IPS-18a (cell line): ENCODE measurements at regions not wholly inside any gene's neighbourhood (a gene's known extent, or its start where the extent isn't known, plus 50 kb on each side); places are given as distances from the start of the nearest gene placed in this dataset.

ENCODE experiments used
- H3K27ac ChIP-seq: one replicate; pipeline ENCODE4 v1.5.1; 2013; ENCODE audit warnings: low read length
- H3K27me3 ChIP-seq: one replicate; pipeline ENCODE4 v1.6.1; 2013; ENCODE audit warnings: mild to moderate bottlenecking, low read length; ENCODE audit not compliant: control insufficient read depth, insufficient read depth
- H3K36me3 ChIP-seq: one replicate; pipeline ENCODE4 v1.6.1; 2013; ENCODE audit warnings: low read depth, low read length; ENCODE audit not compliant: control insufficient read depth
- H3K4me1 ChIP-seq: one replicate; pipeline ENCODE4 v1.6.1; 2013; ENCODE audit warnings: low read depth, low read length; ENCODE audit not compliant: control insufficient read depth
- H3K4me3 ChIP-seq: one replicate; pipeline ENCODE4 v1.5.1; 2013; ENCODE audit warnings: low read length
- H3K9ac ChIP-seq: one replicate; pipeline ENCODE4 v1.6.1; 2013; ENCODE audit warnings: mild to moderate bottlenecking, low read length, moderate library complexity
- H3K9me3 ChIP-seq: one replicate; pipeline ENCODE4 v1.6.1; 2013; ENCODE audit warnings: low read depth, low read length; ENCODE audit not compliant: control insufficient read depth

DNA sequence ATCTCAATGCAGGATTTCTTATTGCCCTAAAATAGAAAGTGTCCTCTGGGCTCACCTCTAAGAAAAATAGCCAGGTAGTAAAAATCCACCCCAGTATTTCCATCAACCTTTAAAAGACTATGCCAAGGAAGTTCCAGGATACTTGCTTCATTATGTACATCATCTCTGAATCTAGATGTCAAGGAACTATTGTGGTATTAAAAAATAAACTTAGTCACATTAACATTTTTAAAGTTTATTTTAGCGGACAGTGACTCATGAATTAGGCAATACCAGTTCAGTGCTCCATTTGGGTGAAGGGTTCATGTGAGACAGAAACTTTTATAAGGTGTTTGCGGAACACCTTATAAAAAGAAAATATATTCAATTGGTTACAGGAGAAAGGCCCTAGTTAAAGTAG is 209.2 kb downstream of the ADAM29 start:
- Histone ChIP-seq H3K36me3 (no peaks in the 10 kb centered on the region), H3K4me3 (no peak overlapping the region), H3K9me3 (peaks cover 6% of the 10 kb centered on the region), H3K27me3 (no peaks in the 10 kb centered on the region), H3K4me1 (no peaks in the 10 kb centered on the region), H3K27ac (no peak overlapping the region), H3K9ac (no peak overlapping the region)

DNA sequence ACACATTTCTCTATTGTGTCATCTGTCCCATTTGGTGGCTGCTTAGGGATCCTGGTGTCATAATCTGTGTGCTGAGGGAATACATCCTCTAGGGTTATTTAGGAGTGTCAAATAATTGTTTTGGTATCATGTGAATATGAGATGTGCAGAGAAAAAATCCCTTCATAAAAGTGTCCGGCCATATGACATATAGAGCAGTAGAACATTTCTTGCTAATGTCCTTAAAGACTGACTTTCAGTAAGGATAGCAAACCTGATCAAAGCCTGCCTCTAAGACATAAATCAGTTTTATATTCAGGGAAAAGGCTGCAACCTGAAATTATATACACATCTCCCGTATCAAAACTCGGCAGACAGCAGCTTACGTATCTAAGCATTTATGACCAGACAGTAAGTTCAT is 211.6 kb downstream of the ADAM29 start:
- Histone ChIP-seq H3K27me3 (no peaks in the 10 kb centered on the region), H3K36me3 (no peaks in the 10 kb centered on the region), H3K4me1 (no peaks in the 10 kb centered on the region), H3K9me3 (no peaks in the 10 kb centered on the region), H3K27ac (no peak overlapping the region), H3K9ac (no peak overlapping the region), H3K4me3 (no peak overlapping the region)

GRCh38 chr4:175139205-175139604 is 221.0 kb downstream of the ADAM29 start:
- no peaks in the 10 kb centered on the region for H3K9me3 ChIP-seq
- H3K27ac ChIP-seq: no peak overlapping the region
- no peaks in the 10 kb centered on the region for H3K36me3 ChIP-seq
- H3K4me1 ChIP-seq: no peaks in the 10 kb centered on the region
- no peaks in the 10 kb centered on the region for H3K27me3 ChIP-seq
- no peak overlapping the region for H3K4me3 ChIP-seq
- H3K9ac ChIP-seq: no peak overlapping the region

DNA sequence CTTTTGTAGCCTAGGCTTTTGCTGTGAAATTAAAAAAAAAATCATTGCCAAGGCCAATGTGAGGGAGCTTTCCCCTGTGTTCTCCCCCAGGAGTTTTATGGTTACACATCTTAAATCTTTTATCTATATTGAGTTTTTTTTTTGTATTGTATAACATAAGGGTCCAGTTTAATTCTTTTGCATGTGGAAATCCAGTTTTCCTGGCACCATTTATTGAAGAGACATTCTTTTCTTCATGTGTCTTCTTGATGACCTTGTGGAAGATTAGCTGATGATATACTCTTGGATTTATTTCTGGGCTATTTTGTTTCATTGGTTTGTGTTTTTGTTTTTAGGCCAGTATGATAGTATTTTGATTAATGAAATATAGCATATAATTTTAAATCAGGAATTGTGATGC is 225.0 kb downstream of the ADAM29 start:
- Histone ChIP-seq H3K36me3 (no peaks in the 10 kb centered on the region), H3K9me3 (no peaks in the 10 kb centered on the region), H3K27ac (no peak overlapping the region), H3K4me3 (no peak overlapping the region), H3K4me1 (no peaks in the 10 kb centered on the region), H3K27me3 (no peaks in the 10 kb centered on the region), H3K9ac (no peak overlapping the region)

DNA sequence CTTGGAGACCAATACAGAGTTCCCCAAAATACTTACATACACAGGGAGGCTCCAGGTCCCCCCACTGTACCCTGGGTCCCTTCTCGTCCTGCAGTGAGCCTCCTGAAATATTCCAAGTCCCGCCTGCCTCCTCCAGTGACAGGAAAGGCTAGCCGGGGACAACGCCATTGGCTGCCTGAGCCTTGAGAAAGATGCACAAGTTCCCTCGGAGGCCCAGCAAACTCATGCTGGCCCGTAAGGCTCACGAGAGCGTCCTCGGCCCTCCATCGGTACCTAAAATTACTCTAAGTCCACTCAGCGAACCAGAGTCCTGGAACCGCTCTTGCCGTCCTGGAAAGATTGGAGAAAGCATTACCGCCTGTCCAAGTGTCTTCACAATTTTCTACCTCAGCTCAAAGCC is 228.6 kb downstream of the ADAM29 start:
- no peak overlapping the region for H3K9ac ChIP-seq
- H3K9me3 ChIP-seq: no peaks in the 10 kb centered on the region
- no peaks in the 10 kb centered on the region for H3K27me3 ChIP-seq
- no peak overlapping the region for H3K4me3 ChIP-seq
- no peaks in the 10 kb centered on the region for H3K36me3 ChIP-seq
- no peak overlapping the region for H3K27ac ChIP-seq
- H3K4me1 ChIP-seq: no peaks in the 10 kb centered on the region

DNA sequence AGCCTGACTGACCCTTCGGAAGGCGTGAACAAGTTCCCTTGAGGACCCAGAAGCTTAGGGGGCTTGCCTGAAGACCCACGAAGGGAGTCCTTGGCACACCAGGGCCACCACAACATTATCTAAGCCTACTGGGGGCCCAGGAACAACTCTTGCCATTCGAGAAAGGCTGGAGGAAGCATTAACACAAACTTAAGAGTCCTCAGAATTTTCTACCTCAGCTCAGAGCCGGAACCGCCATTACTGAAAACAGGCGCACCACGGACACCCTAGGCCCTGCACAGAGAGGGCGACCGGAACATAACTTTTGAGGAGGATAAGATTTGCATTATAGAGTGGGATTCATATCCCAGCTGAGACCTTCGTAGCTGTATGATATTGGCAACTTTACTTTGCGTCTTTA is 229.1 kb downstream of the ADAM29 start:
- no peaks in the 10 kb centered on the region for H3K36me3 ChIP-seq
- H3K27ac ChIP-seq: no peak overlapping the region
- H3K9ac ChIP-seq: no peak overlapping the region
- no peaks in the 10 kb centered on the region for H3K4me1 ChIP-seq
- no peaks in the 10 kb centered on the region for H3K27me3 ChIP-seq
- H3K4me3 ChIP-seq: no peak overlapping the region
- no peaks in the 10 kb centered on the region for H3K9me3 ChIP-seq

GRCh38 chr4:175166020-175166419 is 247.9 kb downstream of the ADAM29 start:
- no peak overlapping the region for H3K4me3 ChIP-seq
- H3K4me1 ChIP-seq: no peaks in the 10 kb centered on the region
- no peaks in the 10 kb centered on the region for H3K36me3 ChIP-seq
- H3K27ac ChIP-seq: no peak overlapping the region
- no peaks in the 10 kb centered on the region for H3K27me3 ChIP-seq
- no peak overlapping the region for H3K9ac ChIP-seq
- no peaks in the 10 kb centered on the region for H3K9me3 ChIP-seq

GRCh38 chr4:175176710-175177109 is 258.6 kb downstream of the ADAM29 start:
- Histone ChIP-seq H3K27me3 (no peaks in the 10 kb centered on the region), H3K36me3 (no peaks in the 10 kb centered on the region), H3K4me3 (no peak overlapping the region), H3K4me1 (no peaks in the 10 kb centered on the region), H3K27ac (no peak overlapping the region), H3K9me3 (no peaks in the 10 kb centered on the region), H3K9ac (no peak overlapping the region)

- Histone ChIP-seq H3K27me3 (no peaks in the 10 kb centered on the region), H3K4me3 (no peak overlapping the region), H3K9ac (no peak overlapping the region), H3K36me3 (no peaks in the 10 kb centered on the region), H3K9me3 (no peaks in the 10 kb centered on the region), H3K4me1 (no peaks in the 10 kb centered on the region), H3K27ac (no peak overlapping the region)
These were observed 272.5 kb downstream of the ADAM29 start for GRCh38 chr4:175190654-175191053.

DNA sequence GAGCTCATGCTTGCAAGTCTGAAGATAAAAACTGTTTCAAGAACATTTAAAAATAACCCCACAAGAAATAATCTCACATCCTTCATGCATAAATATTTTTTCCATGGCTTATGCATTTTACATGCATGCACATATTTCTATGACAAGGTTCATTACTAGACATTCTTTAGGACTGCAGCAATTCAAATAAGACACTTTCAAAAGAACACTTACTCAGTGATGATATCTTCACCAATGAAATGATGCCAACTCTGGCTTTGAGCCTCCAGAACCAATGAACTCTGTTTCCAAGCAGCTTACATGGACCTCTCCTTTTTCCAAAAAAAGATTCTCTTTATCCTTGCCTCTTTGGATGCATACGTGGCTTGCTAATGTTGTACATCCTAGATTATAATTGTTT is 279.9 kb downstream of the ADAM29 start:
- no peak overlapping the region for H3K4me3 ChIP-seq
- no peaks in the 10 kb centered on the region for H3K9me3 ChIP-seq
- no peaks in the 10 kb centered on the region for H3K36me3 ChIP-seq

GRCh38 chr4:175215208-175215607 is 297.1 kb downstream of the ADAM29 start:
- H3K27me3 ChIP-seq: no peaks in the 10 kb centered on the region
- H3K36me3 ChIP-seq: no peaks in the 10 kb centered on the region
- H3K27ac ChIP-seq: no peak overlapping the region
- H3K9me3 ChIP-seq: peaks cover 34% of the 10 kb centered on the region
- H3K9ac ChIP-seq: no peak overlapping the region
- H3K4me1 ChIP-seq: no peaks in the 10 kb centered on the region
- no peak overlapping the region for H3K4me3 ChIP-seq

More for the DNA sequence above, 279.9 kb downstream of the ADAM29 start:
- no peaks in the 10 kb centered on the region for H3K4me1 ChIP-seq
- H3K27me3 ChIP-seq: no peaks in the 10 kb centered on the region
- no peak overlapping the region for H3K27ac ChIP-seq
- no peak overlapping the region for H3K9ac ChIP-seq

- Histone ChIP-seq H3K9ac (no peak overlapping the region), H3K27ac (no peak overlapping the region), H3K27me3 (no peaks in the 10 kb centered on the region), H3K4me1 (no peaks in the 10 kb centered on the region), H3K36me3 (no peaks in the 10 kb centered on the region), H3K9me3 (peaks cover 34% of the 10 kb centered on the region), H3K4me3 (no peak overlapping the region)
These were observed 297.5 kb downstream of the ADAM29 start for GRCh38 chr4:175215657-175216056.
